Liver (tissue), 8 donors: ENCODE measurements at regions not wholly inside any gene's neighbourhood (a gene's known extent, or its start where the extent isn't known, plus 50 kb on each side); places are given as distances from the start of the nearest gene placed in this dataset.

Source experiments
- DNase-seq: peaks from one replicate; pipeline ENCODE4 v3.0.0-alpha.2; 2017; ENCODE audit warnings: low spot score
- H3K27ac ChIP-seq, 2 donors: one replicate each; pipeline ENCODE4 v1.7.0; 2013; ENCODE audit warnings: inconsistent platforms in 2 of 2, low read length in 2 of 2, control low read depth in 1 of 2, low read depth in 1 of 2, mild to moderate bottlenecking in 1 of 2
- H3K27me3 ChIP-seq, 4 donors: one replicate each; pipeline versions ENCODE4 v1.6.1 to v1.7.0; 2013; ENCODE audit warnings: low read length in 3 of 4, inconsistent platforms in 1 of 4, mild to moderate bottlenecking in 1 of 4, moderate library complexity in 1 of 4; ENCODE audit not compliant: control insufficient read depth in 4 of 4, insufficient read depth in 4 of 4
- H3K36me3 ChIP-seq, 4 donors: one replicate each; pipeline versions ENCODE4 v1.6.1 to v1.7.0; 2013; ENCODE audit warnings: low read length in 3 of 4, mild to moderate bottlenecking in 3 of 4, low read depth in 1 of 4, moderate library complexity in 1 of 4; ENCODE audit not compliant: control insufficient read depth in 4 of 4, insufficient read depth in 3 of 4
- H3K4me1 ChIP-seq, 4 donors: one replicate each; pipeline versions ENCODE4 v1.6.1 to v1.7.0; 2013; ENCODE audit warnings: low read length in 3 of 4, mild to moderate bottlenecking in 3 of 4, moderate library complexity in 1 of 4; ENCODE audit not compliant: control insufficient read depth in 4 of 4, insufficient read depth in 4 of 4
- H3K4me3 ChIP-seq, 3 donors: one replicate each; pipeline versions ENCODE4 v1.6.1 to v1.7.0; 2013; ENCODE audit warnings: low read length in 3 of 3, control low read depth in 1 of 3, low read depth in 1 of 3, mild to moderate bottlenecking in 1 of 3
- H3K9ac ChIP-seq, 2 donors: one replicate each; pipeline ENCODE4 v1.7.0; 2013; ENCODE audit warnings: low read length in 2 of 2, mild to moderate bottlenecking in 2 of 2, moderate library complexity in 2 of 2, control low read depth in 1 of 2, low read depth in 1 of 2
- H3K9me3 ChIP-seq, 4 donors: one replicate each; pipeline versions ENCODE4 v1.6.1 to v1.7.0; 2013; ENCODE audit warnings: low read length in 3 of 4; ENCODE audit not compliant: control insufficient read depth in 4 of 4
- ATF3 ChIP-seq: IDR thresholded peaks from 2 replicates; pipeline ENCODE4 v1.6.1; 2016; ENCODE audit warnings: antibody characterized with exemption
- CTCF ChIP-seq: fragments of 150-350 bp; IDR thresholded peaks from 2 replicates; pipeline ENCODE4 v1.5.1; 2017; ENCODE audit warnings: improper control_type of control experiment, low read depth, low read length; ENCODE audit not compliant: missing input control
- EGR1 ChIP-seq, 2 donors: IDR thresholded peaks; 2 replicates each; pipeline ENCODE4 v1.6.1; 2016 to 2018; ENCODE audit warnings: antibody characterized with exemption in 2 of 2, low read depth in 2 of 2
- FOXA1 ChIP-seq: IDR thresholded peaks from 2 replicates; pipeline ENCODE4 v1.6.1; 2016; ENCODE audit warnings: antibody characterized with exemption
- FOXA2 ChIP-seq: IDR thresholded peaks from 2 replicates; pipeline ENCODE4 v1.6.1; 2016; ENCODE audit warnings: antibody characterized with exemption
- GABPA ChIP-seq, 2 donors: IDR thresholded peaks in 1 of 2; conservative IDR thresholded peaks in 1 of 2; 2 replicates each; pipeline ENCODE4 v1.6.1; 2016; ENCODE audit warnings: antibody characterized with exemption in 2 of 2, mild to moderate bottlenecking in 1 of 2, moderate library complexity in 1 of 2
- HNF4A ChIP-seq, 2 donors: conservative IDR thresholded peaks; 2 replicates each; pipeline ENCODE4 v1.6.1; 2016; ENCODE audit warnings: antibody characterized with exemption in 2 of 2, mild to moderate bottlenecking in 2 of 2
- HNF4G ChIP-seq: IDR thresholded peaks from 2 replicates; pipeline ENCODE4 v1.6.1; 2016; ENCODE audit warnings: antibody characterized with exemption
- JUND ChIP-seq, 2 donors: IDR thresholded peaks; 2 replicates each; pipeline ENCODE4 v1.6.1; 2016; ENCODE audit warnings: antibody characterized with exemption in 2 of 2
- MAX ChIP-seq: IDR thresholded peaks from 2 replicates; pipeline ENCODE4 v1.6.1; 2016; ENCODE audit warnings: antibody characterized with exemption
- NR2F2 ChIP-seq: IDR thresholded peaks from 2 replicates; pipeline ENCODE4 v1.6.1; 2016; ENCODE audit warnings: antibody characterized with exemption
- RAD21 ChIP-seq, 2 donors: IDR thresholded peaks; 2 replicates each; pipeline ENCODE4 v1.6.1; 2016; ENCODE audit warnings: antibody characterized with exemption in 2 of 2, mild to moderate bottlenecking in 2 of 2
- RXRA ChIP-seq, 2 donors: IDR thresholded peaks; 2 replicates each; pipeline ENCODE4 v1.6.1; 2017 to 2018; ENCODE audit warnings: antibody characterized with exemption in 2 of 2, mild to moderate bottlenecking in 1 of 2
- SP1 ChIP-seq: IDR thresholded peaks from 2 replicates; pipeline ENCODE4 v1.6.1; 2018; ENCODE audit warnings: antibody characterized with exemption, mild to moderate bottlenecking
- TAF1 ChIP-seq: conservative IDR thresholded peaks from 2 replicates; pipeline ENCODE4 v1.6.1; 2016; ENCODE audit warnings: antibody characterized with exemption, mild to moderate bottlenecking
- YY1 ChIP-seq: IDR thresholded peaks from 2 replicates; pipeline ENCODE4 v1.6.1; 2016; ENCODE audit warnings: antibody characterized with exemption, mild to moderate bottlenecking
- ZBTB33 ChIP-seq: IDR thresholded peaks from 2 replicates; pipeline ENCODE4 v1.6.1; 2016; ENCODE audit warnings: antibody characterized with exemption
- WGBS: extraction: QIAGEN DNeasy Blood & Tissue Kit; methylation state at CpG from one replicate; pipeline ENCODE4 v1.1.7; 2013; 5-methylcytosine and 5-hydroxymethylcytosine counted together
- donor health status: healthy.
- donor health status: healthy.
- donor health status: healthy.
- donor health status: healthy.
- donor health status: healthy.

GRCh38 chr7:98479318-98479717 lies 78.4 kb upstream of the BAIAP2L1 start:
- Histone ChIP-seq H3K9ac (no peak overlapping the region), H3K27me3 (no peaks in the 10 kb centered on the region), H3K9me3 (peaks cover 0 to 7% (median 2%) of the 10 kb centered on the region in 4 donors), H3K27ac (no peak overlapping the region), H3K4me3 (no peak overlapping the region), H3K4me1 (no peaks in the 10 kb centered on the region), H3K36me3 (no peaks in the 10 kb centered on the region)
- WGBS = 91% methylated on average over 5 of the region's 5 CpGs
- no peak for TF ChIP-seq RXRA (IDR thresholded peaks at IDR 0.05)
- no peak for TF ChIP-seq NR2F2
- no peak for TF ChIP-seq RAD21 (IDR thresholded peaks at IDR 0.05)
- no peak for TF ChIP-seq TAF1
- TF ChIP-seq ATF3 = no peak
- TF ChIP-seq FOXA2 = no peak
- DNase-seq = no peak

GRCh38 chr7:98475352-98475751 lies 74.5 kb upstream of the BAIAP2L1 start:
- no peak overlapping the region for H3K9ac ChIP-seq
- no peak for TF ChIP-seq ZBTB33
- no peak for TF ChIP-seq FOXA1
- TF ChIP-seq SP1 = no peak
- TF ChIP-seq HNF4G = no peak
- TF ChIP-seq EGR1 (IDR thresholded peaks at IDR 0.05; ENCODE audit: low read depth in 2 of 2) = no peak
- no peak for TF ChIP-seq MAX
- no peak for TF ChIP-seq RXRA (IDR thresholded peaks at IDR 0.05)
- no peak for TF ChIP-seq TAF1
- no peak for TF ChIP-seq YY1
- TF ChIP-seq HNF4A (conservative IDR thresholded peaks at IDR 0.05) = no peak
- TF ChIP-seq GABPA (IDR thresholded peaks at IDR 0.05 in 1 of 2, conservative IDR thresholded peaks at IDR 0.05 in 1 of 2) = no peak
- TF ChIP-seq JUND (IDR thresholded peaks at IDR 0.05) = no peak
- H3K9me3 ChIP-seq = peaks cover 0 to 3% (median under 1%) of the 10 kb centered on the region in 4 donors
- no peaks in the 10 kb centered on the region for H3K27me3 ChIP-seq
- H3K4me1 ChIP-seq = peaks cover 0 to 5% (median 3%) of the 10 kb centered on the region in 4 donors
- WGBS = 93% methylated on average over 3 of the region's 3 CpGs
- no peak overlapping the region for H3K27ac ChIP-seq
- H3K4me3 ChIP-seq = no peak overlapping the region
- no peaks in the 10 kb centered on the region for H3K36me3 ChIP-seq
- DNase-seq = no peak

GRCh38 chr7:98474558-98474957 lies 73.7 kb upstream of the BAIAP2L1 start:
- Histone ChIP-seq H3K27ac (no peak overlapping the region), H3K9me3 (no peaks in the 10 kb centered on the region), H3K36me3 (no peaks in the 10 kb centered on the region), H3K4me1 (peaks cover 0 to 5% (median 3%) of the 10 kb centered on the region in 4 donors), H3K9ac (no peak overlapping the region), H3K27me3 (no peaks in the 10 kb centered on the region), H3K4me3 (no peak overlapping the region)
- no peak for TF ChIP-seq ATF3
- TF ChIP-seq RAD21 (IDR thresholded peaks at IDR 0.05) = no peak
- TF ChIP-seq EGR1 (IDR thresholded peaks at IDR 0.05; ENCODE audit: low read depth in 2 of 2) = no peak
- TF ChIP-seq CTCF = no peak
- no peak for DNase-seq
- 92% methylated on average over 7 of the region's 7 CpGs for WGBS
